Gastroesophageal sphincter (tissue), 3 donors: ENCODE measurements at regions not wholly inside any gene's neighbourhood (a gene's known extent, or its start where the extent isn't known, plus 50 kb on each side); places are given as distances from the start of the nearest gene placed in this dataset.

Experiments used
- EP300 ChIP-seq: sonication (generic); formaldehyde crosslinking; IDR thresholded peaks from one replicate; pipeline ENCODE4 v1.6.1; 2017; ENCODE audit warnings: antibody characterized with exemption, mild to moderate bottlenecking
- TF ChIP-seq, protein P1 (sequence below), 4 experiments: fragments of 200-600 bp in 2 of 4; fragments of 450-650 bp in 2 of 4; sonication (generic) in 1 of 4; IDR thresholded peaks; one replicate each; pipeline ENCODE4 v1.5.1; 2017 to 2019; ENCODE audit warnings: antibody characterized with exemption in 4 of 4, mild to moderate bottlenecking in 2 of 4, moderate library complexity in 2 of 4

DNA sequence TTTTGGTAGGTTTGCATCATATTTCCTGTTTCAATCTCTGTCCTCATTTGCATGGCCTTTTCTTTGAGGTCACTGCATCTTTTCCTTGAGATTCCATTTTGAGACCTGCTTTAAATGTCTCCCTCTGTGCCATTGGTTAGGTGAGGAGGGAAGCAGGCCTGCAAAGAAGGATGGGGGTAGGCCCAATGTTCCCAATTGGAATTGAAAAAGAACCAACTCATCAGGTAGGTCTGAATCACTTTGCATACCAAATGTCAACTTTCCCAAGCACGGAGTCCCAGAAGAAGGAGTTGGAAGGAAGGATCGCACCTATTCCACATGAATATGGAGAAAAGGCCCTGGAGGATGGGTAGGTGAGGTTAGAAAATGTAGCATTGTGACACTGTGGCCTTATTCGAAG, 318.5 kb downstream of the BLID start:
- TF ChIP-seq, protein P1, sequence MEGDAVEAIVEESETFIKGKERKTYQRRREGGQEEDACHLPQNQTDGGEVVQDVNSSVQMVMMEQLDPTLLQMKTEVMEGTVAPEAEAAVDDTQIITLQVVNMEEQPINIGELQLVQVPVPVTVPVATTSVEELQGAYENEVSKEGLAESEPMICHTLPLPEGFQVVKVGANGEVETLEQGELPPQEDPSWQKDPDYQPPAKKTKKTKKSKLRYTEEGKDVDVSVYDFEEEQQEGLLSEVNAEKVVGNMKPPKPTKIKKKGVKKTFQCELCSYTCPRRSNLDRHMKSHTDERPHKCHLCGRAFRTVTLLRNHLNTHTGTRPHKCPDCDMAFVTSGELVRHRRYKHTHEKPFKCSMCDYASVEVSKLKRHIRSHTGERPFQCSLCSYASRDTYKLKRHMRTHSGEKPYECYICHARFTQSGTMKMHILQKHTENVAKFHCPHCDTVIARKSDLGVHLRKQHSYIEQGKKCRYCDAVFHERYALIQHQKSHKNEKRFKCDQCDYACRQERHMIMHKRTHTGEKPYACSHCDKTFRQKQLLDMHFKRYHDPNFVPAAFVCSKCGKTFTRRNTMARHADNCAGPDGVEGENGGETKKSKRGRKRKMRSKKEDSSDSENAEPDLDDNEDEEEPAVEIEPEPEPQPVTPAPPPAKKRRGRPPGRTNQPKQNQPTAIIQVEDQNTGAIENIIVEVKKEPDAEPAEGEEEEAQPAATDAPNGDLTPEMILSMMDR (IDR thresholded peaks at IDR 0.05), result no peak
- TF ChIP-seq EP300, result no peak
